Neural progenitor cell (in vitro differentiated cells): ENCODE measurements at regions not wholly inside any gene's neighbourhood (a gene's known extent, or its start where the extent isn't known, plus 50 kb on each side); places are given as distances from the start of the nearest gene placed in this dataset.

Source experiments
- DNase-seq: peaks from one replicate; pipeline ENCODE4 v3.0.0-alpha.2; 2016; ENCODE audit warnings: low spot score
- H2AFZ ChIP-seq: fragments of 200-600 bp; sonication (generic); replicated peaks from 2 replicates; pipeline ENCODE4 v1.6.1; 2016; ENCODE audit warnings: antibody characterized with exemption
- H3F3A ChIP-seq: fragments of 200-600 bp; sonication (generic); 2 replicates; pipeline ENCODE4 v1.6.1; 2016; ENCODE audit warnings: antibody characterized with exemption, low read depth
- H3K27ac ChIP-seq: fragments of 200-600 bp; sonication (generic); 2 replicates; pipeline ENCODE4 v1.5.1; 2016; ENCODE audit warnings: mild to moderate bottlenecking
- H3K27me3 ChIP-seq: fragments of 200-600 bp; sonication (generic); 2 replicates; pipeline ENCODE4 v1.6.1; 2016; ENCODE audit warnings: mild to moderate bottlenecking, moderate library complexity
- H3K36me3 ChIP-seq: fragments of 200-600 bp; sonication (generic); 2 replicates; pipeline ENCODE4 v1.5.1; 2016
- H3K4me1 ChIP-seq: fragments of 200-600 bp; sonication (generic); 2 replicates; pipeline ENCODE4 v1.6.1; 2016; ENCODE audit warnings: mixed run types
- H3K4me2 ChIP-seq: fragments of 200-600 bp; sonication (generic); 2 replicates; pipeline ENCODE4 v1.6.1; 2016
- H3K4me3 ChIP-seq: fragments of 200-600 bp; sonication (generic); 2 replicates; pipeline ENCODE4 v1.5.1; 2016
- H3K79me2 ChIP-seq: fragments of 200-600 bp; sonication (generic); 2 replicates; pipeline ENCODE4 v1.6.1; 2016; ENCODE audit warnings: low read depth
- H3K9ac ChIP-seq: fragments of 200-600 bp; sonication (generic); 2 replicates; pipeline ENCODE4 v1.6.1; 2016
- H3K9me3 ChIP-seq: fragments of 200-600 bp; sonication (generic); 2 replicates; pipeline ENCODE4 v1.5.1; 2016; ENCODE audit warnings: low read depth
- H4K20me1 ChIP-seq: fragments of 200-600 bp; sonication (generic); 2 replicates; pipeline ENCODE4 v1.6.1; 2016; ENCODE audit warnings: low read depth
- H3K27ac Mint-ChIP-seq: 3 replicates; pipeline ENCODE4 v1.8.0; 2021; ENCODE audit warnings: mixed read lengths
- H3K27me3 Mint-ChIP-seq: 2 replicates; pipeline ENCODE4 v1.8.0; 2022; ENCODE audit warnings: low read depth, mild to moderate bottlenecking, inconsistent platforms, moderate library complexity, mixed read lengths; ENCODE audit not compliant: insufficient read depth
- H3K36me3 Mint-ChIP-seq: 3 replicates; pipeline ENCODE4 v1.8.0; 2021; ENCODE audit warnings: mixed read lengths
- H3K4me1 Mint-ChIP-seq: 3 replicates; pipeline ENCODE4 v1.8.0; 2021; ENCODE audit warnings: mixed read lengths
- H3K4me3 Mint-ChIP-seq: 3 replicates; pipeline ENCODE4 v1.8.0; 2021; ENCODE audit warnings: mild to moderate bottlenecking, moderate library complexity, mixed read lengths
- H3K9me3 Mint-ChIP-seq: 3 replicates; pipeline ENCODE4 v1.8.0; 2020; ENCODE audit warnings: mixed read lengths
- CTCF ChIP-seq: fragments of 200-600 bp; sonication (generic); IDR thresholded peaks from 2 replicates; pipeline ENCODE4 v1.5.1; 2017; ENCODE audit warnings: antibody characterized with exemption, mild to moderate bottlenecking
- EZH2 ChIP-seq: fragments of 200-600 bp; sonication (generic); IDR thresholded peaks from 2 replicates; pipeline ENCODE4 v1.6.1; 2017; ENCODE audit warnings: antibody characterized with exemption, mild to moderate bottlenecking, moderate library complexity
- EZH2phosphoT487 ChIP-seq: fragments of 200-600 bp; sonication (generic); IDR thresholded peaks from 2 replicates; pipeline ENCODE4 v1.6.1; 2017; ENCODE audit warnings: antibody characterized with exemption

GRCh38 chr15:98039596-98039995, 79.1 kb downstream of the ARRDC4 start:
- H3K9ac ChIP-seq = no peak overlapping the region
- H3K79me2 ChIP-seq = no peaks in the 10 kb centered on the region
- no peak for DNase-seq
- no peak overlapping the region for H2AFZ ChIP-seq
- no peaks in the 10 kb centered on the region for H3K9me3 ChIP-seq
- H4K20me1 ChIP-seq = no peaks in the 10 kb centered on the region
- Mint-ChIP-seq H3K27ac (no peak overlapping the region), H3K27me3 (no peaks in the 10 kb centered on the region), H3K36me3 (no peaks in the 10 kb centered on the region), H3K4me1 (no peaks in the 10 kb centered on the region), H3K4me3 (no peak overlapping the region), H3K9me3 (no peaks in the 10 kb centered on the region)
- H3K4me1 ChIP-seq = no peaks in the 10 kb centered on the region
- H3K4me3 ChIP-seq = no peak overlapping the region
- H3F3A ChIP-seq = no peaks in the 10 kb centered on the region
- TF ChIP-seq EZH2 = no peak
- no peak for TF ChIP-seq EZH2phosphoT487
- no peak for TF ChIP-seq CTCF
- H3K36me3 ChIP-seq = no peaks in the 10 kb centered on the region
- no peak overlapping the region for H3K27ac ChIP-seq
- no peaks in the 10 kb centered on the region for H3K27me3 ChIP-seq
- no peak overlapping the region for H3K4me2 ChIP-seq

GRCh38 chr15:98040146-98040545, 79.6 kb downstream of the ARRDC4 start:
- DNase-seq = no peak
- Mint-ChIP-seq H3K9me3 (no peaks in the 10 kb centered on the region), H3K27ac (no peak overlapping the region), H3K4me3 (no peak overlapping the region), H3K4me1 (no peaks in the 10 kb centered on the region), H3K36me3 (no peaks in the 10 kb centered on the region), H3K27me3 (no peaks in the 10 kb centered on the region)
- H3K9ac ChIP-seq = no peak overlapping the region
- no peaks in the 10 kb centered on the region for H3K9me3 ChIP-seq
- H3K27ac ChIP-seq = no peak overlapping the region
- H3F3A ChIP-seq = no peaks in the 10 kb centered on the region
- H3K4me3 ChIP-seq = no peak overlapping the region
- no peaks in the 10 kb centered on the region for H4K20me1 ChIP-seq
- no peaks in the 10 kb centered on the region for H3K36me3 ChIP-seq
- TF ChIP-seq EZH2 (no peak), EZH2phosphoT487 (no peak), CTCF (no peak)
- H3K4me2 ChIP-seq = no peak overlapping the region
- no peaks in the 10 kb centered on the region for H3K4me1 ChIP-seq
- no peaks in the 10 kb centered on the region for H3K79me2 ChIP-seq
- no peak overlapping the region for H2AFZ ChIP-seq
- H3K27me3 ChIP-seq = no peaks in the 10 kb centered on the region

- Histone ChIP-seq H3K27ac (no peak overlapping the region), H3K36me3 (no peaks in the 10 kb centered on the region), H3K27me3 (no peaks in the 10 kb centered on the region), H3K9me3 (no peaks in the 10 kb centered on the region), H2AFZ (no peak overlapping the region), H3K4me3 (no peak overlapping the region), H4K20me1 (no peaks in the 10 kb centered on the region), H3K4me2 (no peak overlapping the region), H3K4me1 (no peaks in the 10 kb centered on the region), H3K79me2 (no peaks in the 10 kb centered on the region), H3K9ac (no peak overlapping the region), H3F3A (no peaks in the 10 kb centered on the region)
- H3K36me3 Mint-ChIP-seq = no peaks in the 10 kb centered on the region
- H3K9me3 Mint-ChIP-seq = no peaks in the 10 kb centered on the region
- H3K4me3 Mint-ChIP-seq = no peak overlapping the region
- H3K27ac Mint-ChIP-seq = no peak overlapping the region
- no peak for DNase-seq
- peaks cover 1% of the 10 kb centered on the region for H3K27me3 Mint-ChIP-seq
- no peaks in the 10 kb centered on the region for H3K4me1 Mint-ChIP-seq
- TF ChIP-seq EZH2 = no peak
- no peak for TF ChIP-seq CTCF
- TF ChIP-seq EZH2phosphoT487 = no peak
These were observed 82.9 kb downstream of the ARRDC4 start for GRCh38 chr15:98043160-98044014.
